NCI-H82 (cell line): ENCODE measurements at regions not wholly inside any gene's neighbourhood (a gene's known extent, or its start where the extent isn't known, plus 50 kb on each side); places are given as distances from the start of the nearest gene placed in this dataset.
A peak's percentile ranks its signal among the peaks of the same experiment; 100 is the strongest.
"Not testable (repeated sequence)": the region's sequence is repeated elsewhere in the genome, so short reads cannot be mapped to it uniquely, and the experiment has no call there.

Source experiments
- DNase-seq: peaks from one replicate; lab custom pipeline; 2025; lab: John Stamatoyannopoulos, UW

DNA sequence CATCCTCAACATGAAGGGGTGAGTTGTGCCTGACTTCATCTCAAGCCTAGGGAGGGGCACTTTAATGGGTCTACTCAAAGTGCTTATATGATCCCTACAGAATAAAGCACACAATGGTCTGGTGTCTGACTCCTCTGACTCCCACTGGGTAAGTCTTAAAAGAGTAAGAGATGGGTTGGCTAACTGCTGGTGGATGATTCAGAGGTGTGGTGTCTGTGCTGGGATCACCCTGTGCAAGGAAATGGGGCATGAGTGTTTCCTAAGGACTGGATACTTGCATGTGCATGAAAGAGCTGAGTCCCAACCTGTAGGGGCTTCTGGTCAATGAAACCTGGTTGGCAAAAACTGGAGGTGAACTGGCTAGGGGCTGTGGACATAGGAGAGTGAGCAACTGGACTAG is 158.8 kb downstream of the IL20RB start:
- DNase-seq, result no peak

GRCh38 chr3:137121704-137122314 is 164.0 kb downstream of the IL20RB start:
- peak; percentile 72 for DNase-seq

DNA sequence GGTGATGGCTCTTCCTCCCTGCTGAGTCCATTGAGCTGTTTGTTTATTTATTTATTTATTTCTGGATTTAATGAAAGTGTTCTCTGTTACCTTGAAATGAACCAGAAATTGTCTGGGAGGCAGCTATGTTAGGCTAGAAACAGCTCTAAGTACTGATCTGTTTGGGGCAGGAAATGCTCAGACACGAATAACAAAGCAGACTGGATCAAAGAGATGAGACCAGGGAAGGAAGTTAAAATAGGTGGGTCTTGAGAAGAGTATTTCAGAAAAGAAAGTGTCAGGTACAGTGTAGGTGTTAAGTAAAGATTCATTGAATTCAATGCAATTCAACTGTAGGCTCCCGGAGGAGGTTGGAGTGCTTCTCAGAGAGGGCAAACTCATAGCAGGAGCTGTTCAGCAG is 173.3 kb downstream of the IL20RB start:
- no peak for DNase-seq

DNA sequence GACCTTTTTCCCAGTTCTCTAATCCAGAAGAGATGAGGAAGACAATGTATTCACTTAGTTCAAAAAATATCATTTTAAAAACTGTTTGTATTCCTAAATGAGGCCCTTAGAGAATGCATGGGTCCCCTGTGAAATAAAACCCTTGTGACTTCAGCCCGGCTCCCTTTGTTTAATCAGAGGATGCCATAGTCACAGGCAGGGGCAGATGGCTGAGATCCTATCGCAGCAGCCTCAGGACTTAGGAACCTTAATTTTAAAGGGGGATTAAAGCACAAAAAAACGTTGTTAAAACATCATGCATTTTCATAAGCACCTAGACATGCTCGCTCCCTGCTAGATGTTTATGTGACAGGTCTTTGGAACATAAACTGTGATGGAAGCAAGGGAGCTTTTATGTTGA is 176.6 kb downstream of the IL20RB start:
- DNase-seq, result peak; percentile 62

DNA sequence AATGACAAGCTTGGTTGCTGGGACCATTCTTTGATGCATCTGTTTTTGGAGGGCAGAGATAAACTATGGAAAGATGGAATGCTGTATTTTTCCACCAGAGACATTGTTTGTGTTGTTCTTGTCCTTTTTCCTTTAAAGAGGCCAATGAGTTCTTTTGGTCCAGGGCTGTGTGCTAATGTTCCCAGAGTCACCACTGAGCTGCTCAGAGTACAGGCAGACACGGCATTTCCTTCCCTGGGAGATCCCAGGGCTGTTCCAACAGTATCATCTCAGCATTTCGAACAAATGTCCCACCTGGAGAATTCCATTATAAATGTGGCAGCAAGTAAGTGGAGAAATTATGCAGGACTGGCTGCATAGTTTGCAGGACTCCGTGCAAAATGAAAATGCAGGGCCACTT is 190.6 kb downstream of the IL20RB start:
- DNase-seq, result no peak

DNA sequence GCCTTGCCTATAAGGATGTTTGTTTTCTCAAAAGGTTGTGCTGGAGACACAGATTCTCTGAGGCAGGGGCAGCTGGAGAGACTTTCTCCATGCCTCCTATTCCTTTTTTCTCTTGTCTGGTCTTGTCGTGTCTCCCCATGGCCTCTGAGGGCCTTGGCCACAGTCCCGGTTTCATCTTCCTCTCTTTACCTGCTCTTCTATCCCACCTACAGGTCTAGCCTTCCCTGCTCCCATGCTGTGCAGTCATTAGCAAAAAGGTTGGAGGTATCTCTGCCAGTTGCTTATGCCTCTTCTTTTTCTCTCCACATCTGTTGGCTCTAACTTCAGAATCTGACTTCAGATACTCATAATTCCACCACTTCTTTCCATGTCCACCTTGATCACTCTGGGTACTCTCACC is 191.1 kb downstream of the IL20RB start:
- DNase-seq, result no peak

- DNase-seq, result peak; percentile 73
Observed at GRCh38 chr3:137150825-137151224, 193.0 kb downstream of the IL20RB start.

- not testable (repeated sequence) for DNase-seq
Observed at GRCh38 chr3:137153046-137153445, 195.3 kb downstream of the IL20RB start.

- peak; percentile 82 for DNase-seq
Observed at GRCh38 chr3:137163241-137163871, 205.6 kb downstream of the IL20RB start.

- no peak for DNase-seq
Observed at GRCh38 chr3:137163958-137164357, 206.2 kb downstream of the IL20RB start.

- no peak for DNase-seq
Observed at GRCh38 chr3:137165117-137165806, 207.5 kb downstream of the IL20RB start.

DNA sequence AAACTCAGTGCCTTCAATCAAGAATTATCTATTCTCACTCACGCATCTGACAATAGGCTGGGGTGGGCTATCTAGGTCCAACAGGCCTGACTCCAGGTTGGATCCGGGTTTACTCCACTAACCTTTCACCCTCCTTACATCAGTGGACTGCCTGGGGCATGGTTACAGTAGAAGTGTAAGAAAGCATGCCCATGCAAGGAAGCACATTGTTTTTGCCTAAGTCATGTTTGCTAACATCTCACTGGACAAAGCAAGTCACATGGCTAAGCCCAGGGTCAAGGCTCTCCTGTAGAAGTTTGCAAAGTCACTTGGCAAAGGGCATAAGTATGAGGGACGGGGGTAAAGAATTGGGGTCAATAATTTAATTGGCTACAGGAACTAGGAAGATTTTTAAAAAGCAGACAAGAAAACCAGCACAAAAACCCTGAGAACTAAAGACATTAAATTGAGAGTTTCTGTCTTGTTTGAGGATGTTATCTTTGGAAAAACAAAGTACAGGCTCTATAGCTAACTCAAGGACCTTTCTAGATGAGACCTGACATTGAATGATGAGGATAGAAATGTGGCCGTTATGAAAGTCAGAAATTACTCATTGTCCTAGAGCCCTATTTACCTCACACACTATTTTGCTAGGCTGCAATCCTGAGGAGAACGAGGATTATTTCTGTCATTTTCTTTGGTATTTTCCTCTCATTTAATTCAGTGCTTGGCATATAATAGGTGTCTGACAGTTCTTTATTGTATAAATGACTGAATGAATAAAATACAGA is 214.2 kb downstream of the IL20RB start:
- DNase-seq, result no peak

DNA sequence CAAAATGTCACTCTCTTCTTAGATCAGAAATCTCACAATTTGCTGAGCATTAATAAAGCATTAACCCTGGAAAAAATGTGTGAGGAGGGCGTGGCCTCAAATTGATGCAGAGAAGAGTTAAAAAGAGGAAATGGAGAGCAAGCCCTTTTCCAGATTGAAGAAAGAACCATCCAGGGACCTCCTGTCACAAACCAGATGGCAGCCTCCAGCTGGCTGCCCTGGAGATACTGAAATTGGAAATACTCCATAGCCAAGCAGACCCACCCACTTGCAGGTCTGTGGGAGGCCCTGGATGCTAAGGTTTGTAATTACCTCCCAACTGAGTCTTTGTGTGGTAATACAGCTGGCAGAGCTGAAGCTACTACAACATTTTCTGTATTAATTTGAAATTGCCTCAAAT is 214.9 kb downstream of the IL20RB start:
- peak; percentile 7 for DNase-seq

- peak; percentile 28 for DNase-seq
Observed at GRCh38 chr3:137174514-137174913, 216.7 kb downstream of the IL20RB start.

DNA sequence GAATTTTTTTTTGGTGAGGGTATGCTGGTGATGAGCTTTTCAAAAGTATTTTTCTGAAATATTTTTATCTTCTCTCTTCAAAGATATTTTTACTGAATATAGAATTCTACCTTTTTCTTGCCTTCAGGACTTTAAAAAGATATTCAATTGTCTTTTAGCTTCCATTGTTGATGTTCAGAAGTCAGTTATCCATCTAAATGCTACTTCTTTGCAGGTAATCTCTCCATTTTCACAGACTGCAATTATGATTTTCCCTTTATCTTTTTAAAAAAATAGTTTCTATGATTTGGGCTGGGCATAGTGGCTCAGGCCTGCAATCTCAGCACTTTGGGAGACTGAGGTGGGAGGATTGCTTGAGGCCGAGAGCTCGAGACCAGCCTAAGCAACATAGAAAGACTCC is 222.4 kb downstream of the IL20RB start:
- no peak for DNase-seq

DNA sequence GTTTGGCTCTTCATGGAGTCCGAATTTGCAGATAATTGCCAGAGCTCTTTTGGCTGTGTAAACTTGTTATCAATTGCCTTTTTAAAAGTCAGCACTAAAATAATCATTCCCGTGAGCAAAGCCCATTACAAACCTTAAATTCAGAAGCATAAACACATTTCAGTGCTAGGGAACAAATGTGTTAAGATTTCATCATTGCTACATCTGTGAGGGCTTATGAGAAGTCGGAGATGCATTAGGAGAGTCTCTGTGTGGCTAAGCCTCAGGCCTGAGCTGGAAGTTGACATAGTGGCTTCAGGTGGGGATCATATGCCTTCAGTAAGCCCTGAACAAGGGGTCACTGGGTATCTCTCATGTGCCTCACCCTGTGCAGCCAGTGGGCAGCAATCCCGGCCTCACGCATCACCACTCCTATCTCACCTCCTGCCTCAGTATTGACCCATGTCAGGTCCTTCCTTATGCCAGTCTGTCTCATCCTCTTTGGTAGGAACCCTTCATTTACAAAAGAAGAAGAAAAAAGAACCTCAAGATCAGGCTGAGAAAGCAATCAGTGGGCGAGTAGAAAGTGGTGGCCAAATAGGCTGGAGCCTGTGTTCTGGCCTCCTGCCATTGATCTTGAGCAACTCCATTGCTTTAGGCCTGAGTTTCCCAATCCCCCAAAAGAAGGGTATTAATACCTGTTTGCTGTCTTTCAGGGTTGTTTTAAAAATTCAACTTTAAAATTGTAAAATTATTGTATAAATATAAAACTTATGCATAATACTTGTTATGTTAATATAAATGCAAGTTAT is 233.5 kb downstream of the IL20RB start:
- DNase-seq, result no peak

DNA sequence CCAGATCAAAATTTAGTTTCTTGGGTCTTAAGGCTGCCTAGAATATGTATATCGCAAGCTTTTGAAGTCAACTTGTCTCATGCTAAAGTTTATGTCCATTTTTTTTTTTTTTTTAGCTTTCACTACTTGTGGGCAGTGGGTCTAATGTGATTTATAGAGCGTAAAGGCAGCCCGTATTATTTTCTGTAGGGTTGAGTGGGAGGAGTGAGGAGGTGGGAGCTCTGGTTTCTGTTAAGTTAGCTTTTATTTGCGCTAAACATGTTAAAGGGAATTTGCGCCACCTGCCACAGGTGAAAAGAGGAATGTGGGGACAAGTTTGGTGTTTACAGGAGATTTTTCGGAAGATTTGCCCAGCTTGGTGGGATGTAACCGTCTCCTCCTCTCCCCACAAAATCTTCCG is 234.2 kb downstream of the IL20RB start:
- DNase-seq, result no peak

GRCh38 chr3:137194301-137194700 is 236.5 kb downstream of the IL20RB start:
- peak; percentile 24 for DNase-seq

GRCh38 chr3:137198374-137198773 is 240.6 kb downstream of the IL20RB start:
- not testable (repeated sequence) for DNase-seq

- DNase-seq, result no peak
Observed at GRCh38 chr3:137199678-137200077, 241.9 kb downstream of the IL20RB start.

GRCh38 chr3:137201066-137201465 is 243.3 kb downstream of the IL20RB start:
- no peak for DNase-seq

- no peak for DNase-seq
Observed at GRCh38 chr3:137202941-137203340, 245.2 kb downstream of the IL20RB start.
